WTC11 (cell line): ENCODE measurements at regions not wholly inside any gene's neighbourhood (a gene's known extent, or its start where the extent isn't known, plus 50 kb on each side); places are given as distances from the start of the nearest gene placed in this dataset.

Experiments
- ATAC-seq: fragments of 200-7000 bp; cut with Tn5 transposase; 2 replicates; pipeline ENCODE4 v1.10.0; 2021; ENCODE audit warnings: mild to moderate bottlenecking, moderate library complexity
- CTCF ChIA-PET: fragments of 300-600 bp; sonication (Branson Sonifier 250); formaldehyde crosslinking; loops from one replicate; lab custom pipeline; 2021; ENCODE audit warnings: antibody characterized with exemption; lab: Charles Lee
- POLR2A ChIA-PET: fragments of 350-600 bp; sonication (Branson Sonifier 250); formaldehyde crosslinking; loops from one replicate; lab custom pipeline; 2021; ENCODE audit warnings: antibody characterized with exemption; lab: Charles Lee
- DNase-seq: peaks from one replicate; pipeline ENCODE4 v3.0.0; 2021; ENCODE audit warnings: low spot score
- H3K27ac Mint-ChIP-seq: 2 replicates; pipeline ENCODE4 v1.8.0; 2021; ENCODE audit warnings: mixed read lengths
- H3K27me3 Mint-ChIP-seq: 2 replicates; pipeline ENCODE4 v1.8.0; 2021; ENCODE audit warnings: low read depth, mild to moderate bottlenecking, moderate library complexity, mixed read lengths
- H3K36me3 Mint-ChIP-seq: 2 replicates; pipeline ENCODE4 v1.8.0; 2021; ENCODE audit warnings: mixed read lengths
- H3K4me1 Mint-ChIP-seq: 2 replicates; pipeline ENCODE4 v1.8.0; 2022; ENCODE audit warnings: mixed read lengths
- H3K4me3 Mint-ChIP-seq: 2 replicates; pipeline ENCODE4 v1.8.0; 2021; ENCODE audit warnings: mild to moderate bottlenecking, moderate library complexity, mixed read lengths
- H3K9me3 Mint-ChIP-seq: 2 replicates; pipeline ENCODE4 v1.8.0; 2021; ENCODE audit warnings: mixed read lengths
- CBFB ChIP-seq: sonication (generic); formaldehyde crosslinking; IDR thresholded peaks from 2 replicates; pipeline ENCODE4 v1.8.1; 2022; ENCODE audit warnings: mild to moderate bottlenecking, low read depth, missing genetic modification reagents
- FOXP1 ChIP-seq: sonication (generic); formaldehyde crosslinking; IDR thresholded peaks from 2 replicates; pipeline ENCODE4 v1.8.0; 2022; ENCODE audit warnings: missing genetic modification reagents, mild to moderate bottlenecking, moderate library complexity, borderline replicate concordance
- GABPB1 ChIP-seq: sonication (generic); formaldehyde crosslinking; IDR thresholded peaks from 2 replicates; pipeline ENCODE4 v1.8.1; 2023; ENCODE audit warnings: mild to moderate bottlenecking, missing genetic modification reagents
- GTF2I ChIP-seq: fragments of 250-450 bp; sonication (Bioruptor Pico); conservative IDR thresholded peaks from 2 replicates; pipeline ENCODE4 v1.4.0; 2021; ENCODE audit warnings: mild to moderate bottlenecking
- NR1H2 ChIP-seq: sonication (generic); formaldehyde crosslinking; IDR thresholded peaks from 2 replicates; pipeline ENCODE4 v1.9.0; 2021; ENCODE audit warnings: mild to moderate bottlenecking, moderate library complexity, missing genetic modification reagents
- ZNF232 ChIP-seq: sonication (generic); formaldehyde crosslinking; IDR thresholded peaks from 2 replicates; pipeline ENCODE4 v1.8.0; 2022; ENCODE audit warnings: mild to moderate bottlenecking, missing genetic modification reagents
- ZNF671 ChIP-seq: fragments of 250-450 bp; sonication (Bioruptor Pico); IDR thresholded peaks from 2 replicates; pipeline ENCODE4 v1.8.0; 2021; ENCODE audit warnings: mild to moderate bottlenecking
- TF ChIP-seq, protein P1 (sequence below): sonication (generic); formaldehyde crosslinking; IDR thresholded peaks from 2 replicates; pipeline ENCODE4 v1.8.0; 2023; ENCODE audit warnings: missing genetic modification reagents, mild to moderate bottlenecking, borderline replicate concordance
- TF ChIP-seq, protein P2 (sequence below): sonication (generic); formaldehyde crosslinking; IDR thresholded peaks from 2 replicates; pipeline ENCODE4 v1.8.1; 2022; ENCODE audit warnings: low read depth, missing genetic modification reagents, borderline replicate concordance
- TF ChIP-seq, protein P3 (sequence below): fragments of 250-450 bp; sonication (Bioruptor Pico); IDR thresholded peaks from 2 replicates; pipeline ENCODE4 v2.1.2; 2022; ENCODE audit warnings: mild to moderate bottlenecking, moderate library complexity
- TF ChIP-seq, protein P4 (sequence below): sonication (generic); formaldehyde crosslinking; conservative IDR thresholded peaks from 2 replicates; pipeline ENCODE4 v1.8.1; 2023; ENCODE audit warnings: mild to moderate bottlenecking, low read depth, missing genetic modification reagents, moderate library complexity
- TF ChIP-seq, protein P5 (sequence below): sonication (generic); formaldehyde crosslinking; IDR thresholded peaks from 2 replicates; pipeline ENCODE4 v1.8.0; 2023; ENCODE audit warnings: missing genetic modification reagents
- TF ChIP-seq, protein P6 (sequence below): sonication (generic); formaldehyde crosslinking; IDR thresholded peaks from 2 replicates; pipeline ENCODE4 v1.8.0; 2022; ENCODE audit warnings: mild to moderate bottlenecking, missing genetic modification reagents
- TF ChIP-seq, protein P7 (sequence below): sonication (generic); formaldehyde crosslinking; IDR thresholded peaks from 2 replicates; pipeline ENCODE4 v1.8.0; 2022; ENCODE audit warnings: mild to moderate bottlenecking, missing genetic modification reagents
- TF ChIP-seq, protein P8 (sequence below): sonication (generic); formaldehyde crosslinking; IDR thresholded peaks from 2 replicates; pipeline ENCODE4 v1.8.1; 2022; ENCODE audit warnings: mild to moderate bottlenecking, moderate library complexity, missing genetic modification reagents
- TF ChIP-seq, protein P9 (sequence below): fragments of 250-450 bp; sonication (Bioruptor Pico); IDR thresholded peaks from 2 replicates; pipeline ENCODE4 v1.9.0; 2021; ENCODE audit warnings: mild to moderate bottlenecking, borderline replicate concordance

DNA sequence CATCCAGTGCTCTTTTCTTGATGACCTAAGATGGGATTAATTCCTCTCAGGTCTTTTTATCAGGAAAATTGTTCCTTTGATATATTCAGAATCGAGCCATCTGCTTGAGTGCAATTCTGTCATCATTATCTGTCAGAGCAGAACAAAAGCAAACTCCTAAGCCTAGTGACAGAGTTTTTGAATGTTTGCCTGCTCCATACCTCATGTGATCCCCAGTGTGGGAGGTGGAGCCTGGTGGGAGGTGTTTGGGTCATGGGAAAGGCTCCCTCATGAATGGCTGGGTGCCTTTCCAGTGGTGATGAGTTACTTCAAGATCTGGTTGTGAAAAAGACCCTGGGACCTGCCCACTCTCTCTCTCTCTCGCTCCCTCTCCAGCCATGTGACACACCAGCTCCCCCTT lies 628.2 kb downstream of the CDH11 start (continued):
- TF ChIP-seq, protein P1, sequence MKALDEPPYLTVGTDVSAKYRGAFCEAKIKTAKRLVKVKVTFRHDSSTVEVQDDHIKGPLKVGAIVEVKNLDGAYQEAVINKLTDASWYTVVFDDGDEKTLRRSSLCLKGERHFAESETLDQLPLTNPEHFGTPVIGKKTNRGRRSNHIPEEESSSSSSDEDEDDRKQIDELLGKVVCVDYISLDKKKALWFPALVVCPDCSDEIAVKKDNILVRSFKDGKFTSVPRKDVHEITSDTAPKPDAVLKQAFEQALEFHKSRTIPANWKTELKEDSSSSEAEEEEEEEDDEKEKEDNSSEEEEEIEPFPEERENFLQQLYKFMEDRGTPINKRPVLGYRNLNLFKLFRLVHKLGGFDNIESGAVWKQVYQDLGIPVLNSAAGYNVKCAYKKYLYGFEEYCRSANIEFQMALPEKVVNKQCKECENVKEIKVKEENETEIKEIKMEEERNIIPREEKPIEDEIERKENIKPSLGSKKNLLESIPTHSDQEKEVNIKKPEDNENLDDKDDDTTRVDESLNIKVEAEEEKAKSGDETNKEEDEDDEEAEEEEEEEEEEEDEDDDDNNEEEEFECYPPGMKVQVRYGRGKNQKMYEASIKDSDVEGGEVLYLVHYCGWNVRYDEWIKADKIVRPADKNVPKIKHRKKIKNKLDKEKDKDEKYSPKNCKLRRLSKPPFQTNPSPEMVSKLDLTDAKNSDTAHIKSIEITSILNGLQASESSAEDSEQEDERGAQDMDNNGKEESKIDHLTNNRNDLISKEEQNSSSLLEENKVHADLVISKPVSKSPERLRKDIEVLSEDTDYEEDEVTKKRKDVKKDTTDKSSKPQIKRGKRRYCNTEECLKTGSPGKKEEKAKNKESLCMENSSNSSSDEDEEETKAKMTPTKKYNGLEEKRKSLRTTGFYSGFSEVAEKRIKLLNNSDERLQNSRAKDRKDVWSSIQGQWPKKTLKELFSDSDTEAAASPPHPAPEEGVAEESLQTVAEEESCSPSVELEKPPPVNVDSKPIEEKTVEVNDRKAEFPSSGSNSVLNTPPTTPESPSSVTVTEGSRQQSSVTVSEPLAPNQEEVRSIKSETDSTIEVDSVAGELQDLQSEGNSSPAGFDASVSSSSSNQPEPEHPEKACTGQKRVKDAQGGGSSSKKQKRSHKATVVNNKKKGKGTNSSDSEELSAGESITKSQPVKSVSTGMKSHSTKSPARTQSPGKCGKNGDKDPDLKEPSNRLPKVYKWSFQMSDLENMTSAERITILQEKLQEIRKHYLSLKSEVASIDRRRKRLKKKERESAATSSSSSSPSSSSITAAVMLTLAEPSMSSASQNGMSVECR (CRISPR knock-in tag), result no peak
- TF ChIP-seq, protein P2, sequence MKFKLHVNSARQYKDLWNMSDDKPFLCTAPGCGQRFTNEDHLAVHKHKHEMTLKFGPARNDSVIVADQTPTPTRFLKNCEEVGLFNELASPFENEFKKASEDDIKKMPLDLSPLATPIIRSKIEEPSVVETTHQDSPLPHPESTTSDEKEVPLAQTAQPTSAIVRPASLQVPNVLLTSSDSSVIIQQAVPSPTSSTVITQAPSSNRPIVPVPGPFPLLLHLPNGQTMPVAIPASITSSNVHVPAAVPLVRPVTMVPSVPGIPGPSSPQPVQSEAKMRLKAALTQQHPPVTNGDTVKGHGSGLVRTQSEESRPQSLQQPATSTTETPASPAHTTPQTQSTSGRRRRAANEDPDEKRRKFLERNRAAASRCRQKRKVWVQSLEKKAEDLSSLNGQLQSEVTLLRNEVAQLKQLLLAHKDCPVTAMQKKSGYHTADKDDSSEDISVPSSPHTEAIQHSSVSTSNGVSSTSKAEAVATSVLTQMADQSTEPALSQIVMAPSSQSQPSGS (CRISPR knock-in tag), result no peak
- TF ChIP-seq, protein P3, sequence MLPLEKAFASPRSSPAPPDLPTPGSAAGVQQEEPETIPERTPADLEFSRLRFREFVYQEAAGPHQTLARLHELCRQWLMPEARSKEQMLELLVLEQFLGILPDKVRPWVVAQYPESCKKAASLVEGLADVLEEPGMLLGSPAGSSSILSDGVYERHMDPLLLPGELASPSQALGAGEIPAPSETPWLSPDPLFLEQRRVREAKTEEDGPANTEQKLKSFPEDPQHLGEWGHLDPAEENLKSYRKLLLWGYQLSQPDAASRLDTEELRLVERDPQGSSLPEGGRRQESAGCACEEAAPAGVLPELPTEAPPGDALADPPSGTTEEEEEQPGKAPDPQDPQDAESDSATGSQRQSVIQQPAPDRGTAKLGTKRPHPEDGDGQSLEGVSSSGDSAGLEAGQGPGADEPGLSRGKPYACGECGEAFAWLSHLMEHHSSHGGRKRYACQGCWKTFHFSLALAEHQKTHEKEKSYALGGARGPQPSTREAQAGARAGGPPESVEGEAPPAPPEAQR (CRISPR knock-in tag), result no peak
- no peak for TF ChIP-seq ZNF232 (CRISPR knock-in tag)
- TF ChIP-seq, protein P4, sequence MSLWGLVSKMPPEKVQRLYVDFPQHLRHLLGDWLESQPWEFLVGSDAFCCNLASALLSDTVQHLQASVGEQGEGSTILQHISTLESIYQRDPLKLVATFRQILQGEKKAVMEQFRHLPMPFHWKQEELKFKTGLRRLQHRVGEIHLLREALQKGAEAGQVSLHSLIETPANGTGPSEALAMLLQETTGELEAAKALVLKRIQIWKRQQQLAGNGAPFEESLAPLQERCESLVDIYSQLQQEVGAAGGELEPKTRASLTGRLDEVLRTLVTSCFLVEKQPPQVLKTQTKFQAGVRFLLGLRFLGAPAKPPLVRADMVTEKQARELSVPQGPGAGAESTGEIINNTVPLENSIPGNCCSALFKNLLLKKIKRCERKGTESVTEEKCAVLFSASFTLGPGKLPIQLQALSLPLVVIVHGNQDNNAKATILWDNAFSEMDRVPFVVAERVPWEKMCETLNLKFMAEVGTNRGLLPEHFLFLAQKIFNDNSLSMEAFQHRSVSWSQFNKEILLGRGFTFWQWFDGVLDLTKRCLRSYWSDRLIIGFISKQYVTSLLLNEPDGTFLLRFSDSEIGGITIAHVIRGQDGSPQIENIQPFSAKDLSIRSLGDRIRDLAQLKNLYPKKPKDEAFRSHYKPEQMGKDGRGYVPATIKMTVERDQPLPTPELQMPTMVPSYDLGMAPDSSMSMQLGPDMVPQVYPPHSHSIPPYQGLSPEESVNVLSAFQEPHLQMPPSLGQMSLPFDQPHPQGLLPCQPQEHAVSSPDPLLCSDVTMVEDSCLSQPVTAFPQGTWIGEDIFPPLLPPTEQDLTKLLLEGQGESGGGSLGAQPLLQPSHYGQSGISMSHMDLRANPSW, result no peak
- TF ChIP-seq, protein P5, sequence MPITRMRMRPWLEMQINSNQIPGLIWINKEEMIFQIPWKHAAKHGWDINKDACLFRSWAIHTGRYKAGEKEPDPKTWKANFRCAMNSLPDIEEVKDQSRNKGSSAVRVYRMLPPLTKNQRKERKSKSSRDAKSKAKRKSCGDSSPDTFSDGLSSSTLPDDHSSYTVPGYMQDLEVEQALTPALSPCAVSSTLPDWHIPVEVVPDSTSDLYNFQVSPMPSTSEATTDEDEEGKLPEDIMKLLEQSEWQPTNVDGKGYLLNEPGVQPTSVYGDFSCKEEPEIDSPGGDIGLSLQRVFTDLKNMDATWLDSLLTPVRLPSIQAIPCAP, result no peak
- TF ChIP-seq, protein P6, sequence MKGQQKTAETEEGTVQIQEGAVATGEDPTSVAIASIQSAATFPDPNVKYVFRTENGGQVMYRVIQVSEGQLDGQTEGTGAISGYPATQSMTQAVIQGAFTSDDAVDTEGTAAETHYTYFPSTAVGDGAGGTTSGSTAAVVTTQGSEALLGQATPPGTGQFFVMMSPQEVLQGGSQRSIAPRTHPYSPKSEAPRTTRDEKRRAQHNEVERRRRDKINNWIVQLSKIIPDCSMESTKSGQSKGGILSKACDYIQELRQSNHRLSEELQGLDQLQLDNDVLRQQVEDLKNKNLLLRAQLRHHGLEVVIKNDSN, result no peak

DNA sequence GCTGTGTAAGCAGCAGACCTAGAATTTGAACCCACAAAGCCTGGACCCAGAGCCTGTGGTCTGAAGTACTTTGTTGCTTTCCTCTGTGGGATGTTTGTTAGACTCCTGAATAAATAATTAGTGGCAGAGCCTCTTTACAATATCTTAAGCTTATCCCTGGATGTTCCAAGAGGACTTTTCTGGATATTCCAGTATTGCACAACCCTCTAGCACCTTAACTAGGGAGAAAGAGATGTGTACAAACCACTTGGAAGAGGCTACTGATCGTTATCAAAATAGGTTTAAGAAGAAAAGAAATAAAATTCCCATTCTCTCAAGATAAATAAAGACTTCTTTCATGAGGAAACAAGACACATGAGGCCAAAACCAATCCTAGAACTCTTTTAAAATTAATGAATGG lies 632.4 kb downstream of the CDH11 start:
- Mint-ChIP-seq H3K4me3 (no peak overlapping the region), H3K4me1 (no peaks in the 10 kb centered on the region), H3K36me3 (no peaks in the 10 kb centered on the region), H3K27me3 (no peaks in the 10 kb centered on the region), H3K27ac (no peak overlapping the region), H3K9me3 (peaks cover 4% of the 10 kb centered on the region; the same call in 1 of the 2 replicates)
- ChIA-PET POLR2A (no interaction called here), CTCF (no interaction called here)
- ATAC-seq, result no peak
- DNase-seq, result no peak
- TF ChIP-seq, protein P7, sequence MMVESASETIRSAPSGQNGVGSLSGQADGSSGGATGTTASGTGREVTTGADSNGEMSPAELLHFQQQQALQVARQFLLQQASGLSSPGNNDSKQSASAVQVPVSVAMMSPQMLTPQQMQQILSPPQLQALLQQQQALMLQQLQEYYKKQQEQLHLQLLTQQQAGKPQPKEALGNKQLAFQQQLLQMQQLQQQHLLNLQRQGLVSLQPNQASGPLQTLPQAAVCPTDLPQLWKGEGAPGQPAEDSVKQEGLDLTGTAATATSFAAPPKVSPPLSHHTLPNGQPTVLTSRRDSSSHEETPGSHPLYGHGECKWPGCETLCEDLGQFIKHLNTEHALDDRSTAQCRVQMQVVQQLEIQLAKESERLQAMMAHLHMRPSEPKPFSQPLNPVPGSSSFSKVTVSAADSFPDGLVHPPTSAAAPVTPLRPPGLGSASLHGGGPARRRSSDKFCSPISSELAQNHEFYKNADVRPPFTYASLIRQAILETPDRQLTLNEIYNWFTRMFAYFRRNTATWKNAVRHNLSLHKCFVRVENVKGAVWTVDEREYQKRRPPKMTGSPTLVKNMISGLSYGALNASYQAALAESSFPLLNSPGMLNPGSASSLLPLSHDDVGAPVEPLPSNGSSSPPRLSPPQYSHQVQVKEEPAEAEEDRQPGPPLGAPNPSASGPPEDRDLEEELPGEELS (CRISPR knock-in tag), result no peak
- TF ChIP-seq ZNF671 (CRISPR knock-in tag) (no peak), FOXP1 (CRISPR knock-in tag) (no peak), CBFB (CRISPR knock-in tag) (no peak), GABPB1 (no peak), GTF2I (CRISPR knock-in tag) (no peak), NR1H2 (no peak)
- TF ChIP-seq, protein P8, sequence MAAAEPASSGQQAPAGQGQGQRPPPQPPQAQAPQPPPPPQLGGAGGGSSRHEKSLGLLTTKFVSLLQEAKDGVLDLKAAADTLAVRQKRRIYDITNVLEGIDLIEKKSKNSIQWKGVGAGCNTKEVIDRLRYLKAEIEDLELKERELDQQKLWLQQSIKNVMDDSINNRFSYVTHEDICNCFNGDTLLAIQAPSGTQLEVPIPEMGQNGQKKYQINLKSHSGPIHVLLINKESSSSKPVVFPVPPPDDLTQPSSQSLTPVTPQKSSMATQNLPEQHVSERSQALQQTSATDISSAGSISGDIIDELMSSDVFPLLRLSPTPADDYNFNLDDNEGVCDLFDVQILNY (CRISPR knock-in tag), result no peak
- TF ChIP-seq, protein P9, sequence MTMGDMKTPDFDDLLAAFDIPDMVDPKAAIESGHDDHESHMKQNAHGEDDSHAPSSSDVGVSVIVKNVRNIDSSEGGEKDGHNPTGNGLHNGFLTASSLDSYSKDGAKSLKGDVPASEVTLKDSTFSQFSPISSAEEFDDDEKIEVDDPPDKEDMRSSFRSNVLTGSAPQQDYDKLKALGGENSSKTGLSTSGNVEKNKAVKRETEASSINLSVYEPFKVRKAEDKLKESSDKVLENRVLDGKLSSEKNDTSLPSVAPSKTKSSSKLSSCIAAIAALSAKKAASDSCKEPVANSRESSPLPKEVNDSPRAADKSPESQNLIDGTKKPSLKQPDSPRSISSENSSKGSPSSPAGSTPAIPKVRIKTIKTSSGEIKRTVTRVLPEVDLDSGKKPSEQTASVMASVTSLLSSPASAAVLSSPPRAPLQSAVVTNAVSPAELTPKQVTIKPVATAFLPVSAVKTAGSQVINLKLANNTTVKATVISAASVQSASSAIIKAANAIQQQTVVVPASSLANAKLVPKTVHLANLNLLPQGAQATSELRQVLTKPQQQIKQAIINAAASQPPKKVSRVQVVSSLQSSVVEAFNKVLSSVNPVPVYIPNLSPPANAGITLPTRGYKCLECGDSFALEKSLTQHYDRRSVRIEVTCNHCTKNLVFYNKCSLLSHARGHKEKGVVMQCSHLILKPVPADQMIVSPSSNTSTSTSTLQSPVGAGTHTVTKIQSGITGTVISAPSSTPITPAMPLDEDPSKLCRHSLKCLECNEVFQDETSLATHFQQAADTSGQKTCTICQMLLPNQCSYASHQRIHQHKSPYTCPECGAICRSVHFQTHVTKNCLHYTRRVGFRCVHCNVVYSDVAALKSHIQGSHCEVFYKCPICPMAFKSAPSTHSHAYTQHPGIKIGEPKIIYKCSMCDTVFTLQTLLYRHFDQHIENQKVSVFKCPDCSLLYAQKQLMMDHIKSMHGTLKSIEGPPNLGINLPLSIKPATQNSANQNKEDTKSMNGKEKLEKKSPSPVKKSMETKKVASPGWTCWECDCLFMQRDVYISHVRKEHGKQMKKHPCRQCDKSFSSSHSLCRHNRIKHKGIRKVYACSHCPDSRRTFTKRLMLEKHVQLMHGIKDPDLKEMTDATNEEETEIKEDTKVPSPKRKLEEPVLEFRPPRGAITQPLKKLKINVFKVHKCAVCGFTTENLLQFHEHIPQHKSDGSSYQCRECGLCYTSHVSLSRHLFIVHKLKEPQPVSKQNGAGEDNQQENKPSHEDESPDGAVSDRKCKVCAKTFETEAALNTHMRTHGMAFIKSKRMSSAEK (CRISPR knock-in tag), result no peak
